Muscle layer of colon (tissue), 2 donors: ENCODE measurements at regions not wholly inside any gene's neighbourhood (a gene's known extent, or its start where the extent isn't known, plus 50 kb on each side); places are given as distances from the start of the nearest gene placed in this dataset.
"Not testable (repeated sequence)": the region's sequence is repeated elsewhere in the genome, so short reads cannot be mapped to it uniquely, and the experiment has no call there.

ENCODE experiments used
- H3K27ac ChIP-seq: one replicate; pipeline ENCODE4 v1.7.0; 2013; ENCODE audit warnings: low read depth, mild to moderate bottlenecking, low read length, moderate library complexity
- H3K27me3 ChIP-seq, 2 donors: one replicate each; pipeline ENCODE4 v1.7.0; 2013; ENCODE audit warnings: low read length in 2 of 2, mild to moderate bottlenecking in 2 of 2; ENCODE audit not compliant: insufficient read depth in 2 of 2, control insufficient read depth in 1 of 2
- H3K36me3 ChIP-seq: one replicate; pipeline ENCODE4 v1.7.0; 2013; ENCODE audit warnings: mild to moderate bottlenecking, low read length; ENCODE audit not compliant: insufficient read depth
- H3K4me1 ChIP-seq: one replicate; pipeline ENCODE4 v1.7.0; 2013; ENCODE audit warnings: mild to moderate bottlenecking, low read length; ENCODE audit not compliant: insufficient read depth
- H3K4me3 ChIP-seq, 2 donors: one replicate each; pipeline ENCODE4 v1.7.0; 2013; ENCODE audit warnings: low read length in 2 of 2, low read depth in 1 of 2, mild to moderate bottlenecking in 1 of 2, moderate library complexity in 1 of 2
- H3K9ac ChIP-seq: one replicate; pipeline ENCODE4 v1.7.0; 2013; ENCODE audit warnings: low read length
- H3K9me3 ChIP-seq: one replicate; pipeline ENCODE4 v1.7.0; 2013; ENCODE audit warnings: mild to moderate bottlenecking, low read length
- donor health status: abdominal sarcoma.
- donor health status: Adenocarcinoma of cecum.

- no peaks in the 10 kb centered on the region for H3K36me3 ChIP-seq
- no peak overlapping the region for H3K4me3 ChIP-seq
- H3K4me1 ChIP-seq = peaks cover 35% of the 10 kb centered on the region
- no peaks in the 10 kb centered on the region for H3K9me3 ChIP-seq
- H3K9ac ChIP-seq = no peak overlapping the region
- no peak overlapping the region for H3K27ac ChIP-seq
- no peaks in the 10 kb centered on the region for H3K27me3 ChIP-seq
Observed at GRCh38 chr1:223012938-223013337, 130.1 kb downstream of the TLR5 start.

GRCh38 chr1:223014142-223014873 is 128.7 kb downstream of the TLR5 start:
- H3K27ac ChIP-seq = no peak overlapping the region
- H3K4me1 ChIP-seq = peaks cover 22% of the 10 kb centered on the region
- H3K4me3 ChIP-seq = no peak overlapping the region
- no peaks in the 10 kb centered on the region for H3K9me3 ChIP-seq
- no peak overlapping the region for H3K9ac ChIP-seq
- no peaks in the 10 kb centered on the region for H3K27me3 ChIP-seq
- no peaks in the 10 kb centered on the region for H3K36me3 ChIP-seq

- Histone ChIP-seq H3K27ac (no peak overlapping the region), H3K27me3 (no peaks in the 10 kb centered on the region), H3K9me3 (no peaks in the 10 kb centered on the region)
Observed at GRCh38 chr1:223016381-223016780, 126.7 kb downstream of the TLR5 start.

GRCh38 chr1:223016890-223017289 is 126.2 kb downstream of the TLR5 start:
- Histone ChIP-seq H3K9ac (no peak overlapping the region), H3K36me3 (no peaks in the 10 kb centered on the region), H3K9me3 (no peaks in the 10 kb centered on the region), H3K4me3 (no peak overlapping the region), H3K4me1 (peaks cover 7% of the 10 kb centered on the region), H3K27ac (no peak overlapping the region), H3K27me3 (no peaks in the 10 kb centered on the region)

More at GRCh38 chr1:223016381-223016780, 126.7 kb downstream of the TLR5 start:
- no peaks in the 10 kb centered on the region for H3K36me3 ChIP-seq
- H3K4me1 ChIP-seq = peaks cover 7% of the 10 kb centered on the region
- no peak overlapping the region for H3K9ac ChIP-seq
- H3K4me3 ChIP-seq = no peak overlapping the region

DNA sequence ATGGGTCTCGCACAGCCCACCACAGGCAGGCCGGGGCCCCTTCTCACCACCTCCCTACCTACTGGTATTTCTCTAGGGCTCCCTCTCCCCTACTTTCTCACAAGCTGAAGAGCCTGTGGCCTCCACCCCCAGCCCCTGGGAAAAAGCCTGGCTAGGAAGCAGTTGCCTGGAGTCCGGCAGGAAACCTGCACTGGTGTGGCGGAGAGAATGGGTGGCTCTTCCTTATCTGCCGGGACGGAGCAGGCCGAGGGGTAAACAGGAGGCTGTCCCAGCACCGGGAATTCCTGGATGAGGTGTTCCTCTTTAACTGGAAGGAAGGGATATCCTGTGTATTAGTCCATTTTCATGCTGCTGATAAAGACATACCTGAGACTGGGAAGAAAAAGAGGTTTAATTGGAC is 125.8 kb downstream of the TLR5 start:
- Histone ChIP-seq H3K9ac (no peak overlapping the region), H3K27me3 (no peaks in the 10 kb centered on the region), H3K4me1 (peaks cover 7% of the 10 kb centered on the region), H3K36me3 (no peaks in the 10 kb centered on the region), H3K9me3 (no peaks in the 10 kb centered on the region), H3K4me3 (no peak overlapping the region), H3K27ac (no peak overlapping the region)

DNA sequence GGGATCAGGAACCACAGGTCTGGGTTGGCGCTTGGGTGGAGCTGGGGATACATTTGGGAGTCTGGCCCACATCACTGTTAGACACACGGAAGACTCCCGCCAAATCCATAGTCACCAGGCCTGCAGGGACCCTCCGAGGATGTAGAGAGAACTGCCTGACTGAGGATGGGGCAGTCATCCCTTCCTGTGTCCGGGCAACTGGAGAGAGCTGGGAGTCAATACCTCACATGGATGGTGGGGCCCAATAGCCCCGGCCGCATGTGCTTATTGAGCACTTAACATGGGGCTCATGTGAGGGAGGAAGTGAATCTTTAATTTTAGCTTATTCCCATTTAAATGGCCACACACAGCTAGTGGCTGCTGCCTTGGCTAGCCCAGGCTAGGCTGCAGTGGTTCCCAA is 124.5 kb downstream of the TLR5 start:
- Histone ChIP-seq H3K27ac (no peak overlapping the region), H3K36me3 (no peaks in the 10 kb centered on the region), H3K27me3 (no peaks in the 10 kb centered on the region), H3K4me1 (no peaks in the 10 kb centered on the region), H3K4me3 (no peak overlapping the region), H3K9ac (no peak overlapping the region), H3K9me3 (no peaks in the 10 kb centered on the region)

DNA sequence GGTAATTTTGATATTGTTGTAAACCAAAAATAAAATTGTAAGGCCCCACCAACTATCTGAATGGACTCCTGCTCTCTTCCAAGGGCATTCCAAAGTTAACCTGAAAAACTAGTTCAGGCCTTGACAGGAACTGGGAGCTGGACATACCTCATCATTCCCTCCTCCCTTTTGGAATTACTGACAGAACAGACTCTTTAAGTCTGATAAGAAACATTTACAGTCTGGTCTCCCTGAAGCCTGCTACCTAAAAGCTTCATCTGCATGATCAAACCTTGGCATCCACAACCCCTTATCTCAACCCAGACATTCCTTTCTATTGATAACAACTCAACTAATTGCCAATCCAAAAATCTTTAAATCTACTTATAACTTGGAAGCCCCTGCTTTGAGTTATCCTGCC is 123.8 kb downstream of the TLR5 start:
- no peaks in the 10 kb centered on the region for H3K4me1 ChIP-seq

GRCh38 chr1:223020770-223021169 is 122.3 kb downstream of the TLR5 start:
- Histone ChIP-seq H3K9me3 (no peaks in the 10 kb centered on the region), H3K36me3 (no peaks in the 10 kb centered on the region), H3K27me3 (no peaks in the 10 kb centered on the region), H3K27ac (no peak overlapping the region), H3K9ac (no peak overlapping the region), H3K4me3 (no peak overlapping the region), H3K4me1 (no peaks in the 10 kb centered on the region)

More for the DNA sequence above, 123.8 kb downstream of the TLR5 start:
- H3K27ac ChIP-seq = no peak overlapping the region
- H3K36me3 ChIP-seq = no peaks in the 10 kb centered on the region
- no peak overlapping the region for H3K9ac ChIP-seq
- no peak overlapping the region for H3K4me3 ChIP-seq
- H3K9me3 ChIP-seq = no peaks in the 10 kb centered on the region
- no peaks in the 10 kb centered on the region for H3K27me3 ChIP-seq

DNA sequence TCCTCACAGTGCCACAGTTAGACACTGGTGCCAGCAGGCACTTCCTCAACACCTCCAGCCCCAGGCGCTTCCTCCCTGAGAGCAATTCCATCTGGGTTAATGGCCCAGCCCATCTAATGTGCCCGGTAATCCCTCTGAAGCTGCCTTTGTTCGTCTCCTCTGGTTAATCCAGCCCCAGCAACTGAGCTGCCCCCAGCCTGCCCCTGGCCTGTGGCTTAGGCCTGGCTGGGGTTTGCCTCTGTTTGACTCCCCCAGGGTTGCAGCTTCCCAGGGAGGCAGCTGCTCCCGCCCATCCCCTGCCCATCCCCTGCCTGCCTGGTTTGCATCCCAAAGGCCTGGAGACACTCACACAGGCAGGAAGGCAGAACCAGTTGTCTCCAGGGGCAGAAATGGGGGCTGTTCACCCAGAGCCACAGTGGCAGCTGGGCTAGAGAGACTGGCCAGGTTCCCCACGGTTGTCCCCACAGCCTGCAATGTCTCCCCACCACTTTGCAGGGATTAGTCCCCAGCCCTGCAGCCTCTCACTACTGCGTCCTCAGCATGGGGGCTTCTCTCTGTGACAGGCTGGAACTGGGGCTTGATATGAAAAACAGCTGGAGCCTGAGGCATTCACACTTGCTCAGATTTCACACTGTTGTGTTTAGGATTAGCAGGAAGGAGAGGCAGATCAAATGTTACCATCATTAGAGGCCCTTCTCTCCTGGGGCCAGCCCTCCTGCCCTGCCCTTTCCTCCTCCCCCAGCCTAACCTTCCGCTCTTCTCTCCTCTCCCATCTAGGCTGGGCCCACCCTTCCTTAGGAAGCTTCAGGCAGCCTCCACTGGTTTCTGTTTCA is 120.2 kb downstream of the TLR5 start:
- H3K9me3 ChIP-seq = no peaks in the 10 kb centered on the region
- no peak overlapping the region for H3K9ac ChIP-seq
- no peak overlapping the region for H3K4me3 ChIP-seq
- no peaks in the 10 kb centered on the region for H3K27me3 ChIP-seq
- H3K36me3 ChIP-seq = no peaks in the 10 kb centered on the region
- no peak overlapping the region for H3K27ac ChIP-seq
- no peaks in the 10 kb centered on the region for H3K4me1 ChIP-seq

DNA sequence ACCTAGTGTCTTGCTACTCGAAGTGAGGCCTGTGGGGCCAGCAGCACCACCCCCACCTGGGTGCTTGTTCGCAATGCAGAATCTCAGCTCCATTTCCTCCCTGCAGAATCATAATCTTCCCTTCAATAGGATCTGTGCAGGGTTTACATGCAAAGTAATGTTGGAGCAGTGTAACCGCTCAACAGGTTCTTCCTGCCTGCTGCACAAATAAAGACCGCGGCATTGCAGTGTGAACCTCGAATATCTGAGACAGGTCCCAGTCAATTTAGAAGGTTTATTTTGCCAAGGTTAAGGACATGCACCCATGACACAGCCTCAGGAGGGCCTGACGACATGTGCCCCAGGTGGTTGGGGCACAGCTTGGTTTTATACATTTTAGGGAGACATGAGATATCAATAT is 119.2 kb downstream of the TLR5 start:
- Histone ChIP-seq H3K36me3 (no peaks in the 10 kb centered on the region), H3K27ac (no peak overlapping the region), H3K9ac (no peak overlapping the region), H3K4me3 (no peak overlapping the region), H3K4me1 (no peaks in the 10 kb centered on the region), H3K9me3 (no peaks in the 10 kb centered on the region), H3K27me3 (no peaks in the 10 kb centered on the region)

GRCh38 chr1:223024486-223024885 is 118.6 kb downstream of the TLR5 start:
- H3K4me1 ChIP-seq, H3K36me3 ChIP-seq, H3K9ac ChIP-seq, H3K9me3 ChIP-seq, H3K27me3 ChIP-seq, H3K4me3 ChIP-seq, H3K27ac ChIP-seq: not testable (repeated sequence)
